Stimulated activated CD4-positive, alpha-beta T cell treated with anti-CD3 and anti-CD28 coated beads, TNF-alpha, amount 100 ng/mL, for 48 hours (primary cell): ENCODE measurements at regions not wholly inside any gene's neighbourhood (a gene's known extent, or its start where the extent isn't known, plus 50 kb on each side); places are given as distances from the start of the nearest gene placed in this dataset.

Experiments
- DNase-seq, 3 donors: peaks; one replicate each; pipeline ENCODE4 v3.0.0-alpha.2; 2020; ENCODE audit warnings: low read depth in 3 of 3

- DNase-seq: no peak
Measured at GRCh38 chr10:56856569-56856968, 495.5 kb upstream of the ZWINT start.

GRCh38 chr10:56844978-56845529 is 484.0 kb upstream of the ZWINT start:
- DNase-seq: no peak

- DNase-seq: no peak
Measured at GRCh38 chr10:56836659-56837058, 475.6 kb upstream of the ZWINT start.

GRCh38 chr10:56831681-56832080 is 470.6 kb upstream of the ZWINT start:
- no peak for DNase-seq

GRCh38 chr10:56823849-56824248 is 462.8 kb upstream of the ZWINT start:
- no peak for DNase-seq

GRCh38 chr10:56805022-56805421 is 444.0 kb upstream of the ZWINT start:
- DNase-seq: no peak

GRCh38 chr10:56785292-56785691 is 424.2 kb upstream of the ZWINT start:
- no peak for DNase-seq

GRCh38 chr10:56782503-56782902 is 421.4 kb upstream of the ZWINT start:
- DNase-seq: no peak

GRCh38 chr10:56771343-56771742 is 410.3 kb upstream of the ZWINT start:
- DNase-seq: no peak

GRCh38 chr10:56763090-56763489 is 402.0 kb upstream of the ZWINT start:
- DNase-seq: no peak

GRCh38 chr10:56745490-56745889 is 384.4 kb upstream of the ZWINT start:
- DNase-seq: no peak

GRCh38 chr10:56728349-56728748 is 367.3 kb upstream of the ZWINT start:
- DNase-seq: no peak

GRCh38 chr10:56722912-56723311 is 361.9 kb upstream of the ZWINT start:
- DNase-seq: no peak

- DNase-seq: no peak
Measured at GRCh38 chr10:56715262-56715661, 354.2 kb upstream of the ZWINT start.

- no peak for DNase-seq
Measured at GRCh38 chr10:56698506-56698905, 337.4 kb upstream of the ZWINT start.

GRCh38 chr10:56679578-56679977 is 318.5 kb upstream of the ZWINT start:
- DNase-seq: no peak

- no peak for DNase-seq
Measured at GRCh38 chr10:56662765-56663447, 301.8 kb upstream of the ZWINT start.

GRCh38 chr10:56653289-56653688 is 292.2 kb upstream of the ZWINT start:
- no peak for DNase-seq

- no peak for DNase-seq
Measured at GRCh38 chr10:56646329-56647111, 285.5 kb upstream of the ZWINT start.

- no peak for DNase-seq
Measured at GRCh38 chr10:56633876-56634452, 272.9 kb upstream of the ZWINT start.

GRCh38 chr10:56632537-56632936 is 271.5 kb upstream of the ZWINT start:
- no peak for DNase-seq

GRCh38 chr10:56624082-56624481 is 263.0 kb upstream of the ZWINT start:
- no peak for DNase-seq

GRCh38 chr10:56623064-56623463 is 262.0 kb upstream of the ZWINT start:
- DNase-seq: no peak
